Body of pancreas (tissue), 4 donors: ENCODE measurements at regions not wholly inside any gene's neighbourhood (a gene's known extent, or its start where the extent isn't known, plus 50 kb on each side); places are given as distances from the start of the nearest gene placed in this dataset.

ENCODE experiments used
- ATAC-seq: fragments of 150-250 bp; one replicate; pipeline ENCODE4 v1.9.1; 2016
- DNase-seq, 4 donors: peaks; one replicate each; pipeline ENCODE4 v3.0.0-alpha.2; 2019
- H3K27ac ChIP-seq, 4 donors: fragments of 200-600 bp; sonication (generic); 1 replicate in 3 of 4; 2 replicates in 1 of 4; pipeline versions ENCODE4 v1.5.1 to v1.6.1; 2016 to 2019; ENCODE audit warnings: mild to moderate bottlenecking in 1 of 4, mixed read lengths in 1 of 4, moderate library complexity in 1 of 4
- H3K27me3 ChIP-seq, 2 donors: fragments of 200-600 bp; sonication (generic); one replicate each; pipeline ENCODE4 v1.6.0; 2016; ENCODE audit warnings: mild to moderate bottlenecking in 1 of 2
- H3K36me3 ChIP-seq, 2 donors: fragments of 200-600 bp; sonication (generic); replicated peaks in 1 of 2; 2 replicates each; pipeline ENCODE4 v1.5.1; 2016; ENCODE audit warnings: low read depth in 2 of 2; ENCODE audit not compliant: insufficient read depth in 1 of 2
- H3K4me1 ChIP-seq: fragments of 200-600 bp; sonication (generic); one replicate; pipeline ENCODE4 v1.6.0; 2016
- H3K4me3 ChIP-seq, 2 donors: fragments of 200-600 bp; sonication (generic); 1 replicate in 1 of 2; 2 replicates in 1 of 2; pipeline ENCODE4 v1.5.1; 2016 to 2019
- H3K9me3 ChIP-seq, 3 donors: fragments of 200-600 bp; sonication (generic); 1 replicate in 2 of 3; 2 replicates in 1 of 3; pipeline ENCODE4 v1.5.1; 2016
- POLR2A ChIP-seq, 3 donors: fragments of 450-650 bp; IDR thresholded peaks; one replicate each; pipeline ENCODE4 v1.6.1; 2016; ENCODE audit warnings: antibody characterized with exemption in 3 of 3, mild to moderate bottlenecking in 2 of 3
- WGBS, 2 donors: methylation state at CpG; one replicate each; pipeline ENCODE4 v1.1.5; 2017; 5-methylcytosine and 5-hydroxymethylcytosine counted together
- intact Hi-C: fragments of 100-400 bp; cut with DNase I; formaldehyde crosslinking; loops from one replicate; pipeline ENCODE4 v1.15.1; 2023
- TF ChIP-seq, protein P1 (sequence below), 7 experiments: fragments of 450-650 bp in 4 of 7; fragments of 200-600 bp in 3 of 7; sonication (generic) in 3 of 7; IDR thresholded peaks; one replicate each; pipeline ENCODE4 v1.5.1; 2016 to 2019; ENCODE audit warnings: antibody characterized with exemption in 7 of 7

- peak overlapping the region in 2 of 4 donors; percentile 1 to 53 for H3K27ac ChIP-seq
- TF ChIP-seq, protein P1, sequence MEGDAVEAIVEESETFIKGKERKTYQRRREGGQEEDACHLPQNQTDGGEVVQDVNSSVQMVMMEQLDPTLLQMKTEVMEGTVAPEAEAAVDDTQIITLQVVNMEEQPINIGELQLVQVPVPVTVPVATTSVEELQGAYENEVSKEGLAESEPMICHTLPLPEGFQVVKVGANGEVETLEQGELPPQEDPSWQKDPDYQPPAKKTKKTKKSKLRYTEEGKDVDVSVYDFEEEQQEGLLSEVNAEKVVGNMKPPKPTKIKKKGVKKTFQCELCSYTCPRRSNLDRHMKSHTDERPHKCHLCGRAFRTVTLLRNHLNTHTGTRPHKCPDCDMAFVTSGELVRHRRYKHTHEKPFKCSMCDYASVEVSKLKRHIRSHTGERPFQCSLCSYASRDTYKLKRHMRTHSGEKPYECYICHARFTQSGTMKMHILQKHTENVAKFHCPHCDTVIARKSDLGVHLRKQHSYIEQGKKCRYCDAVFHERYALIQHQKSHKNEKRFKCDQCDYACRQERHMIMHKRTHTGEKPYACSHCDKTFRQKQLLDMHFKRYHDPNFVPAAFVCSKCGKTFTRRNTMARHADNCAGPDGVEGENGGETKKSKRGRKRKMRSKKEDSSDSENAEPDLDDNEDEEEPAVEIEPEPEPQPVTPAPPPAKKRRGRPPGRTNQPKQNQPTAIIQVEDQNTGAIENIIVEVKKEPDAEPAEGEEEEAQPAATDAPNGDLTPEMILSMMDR (IDR thresholded peaks at IDR 0.05) = no peak
- no peak for TF ChIP-seq POLR2A (IDR thresholded peaks at IDR 0.05)
- H3K27me3 ChIP-seq = no peaks in the 10 kb centered on the region
- peaks cover 29% of the 10 kb centered on the region for H3K4me1 ChIP-seq
- no peak overlapping the region for H3K4me3 ChIP-seq
- H3K9me3 ChIP-seq = no peaks in the 10 kb centered on the region
- ATAC-seq (peak; percentile 41), DNase-seq (peak in 2 of 4 donors; percentile 11 to 14)
- intact Hi-C loops = no loop called here
- no peaks in the 10 kb centered on the region for H3K36me3 ChIP-seq
- WGBS, 2 donors = 29 to 37% methylated on average over 8 of the region's 8 CpGs
Measured at GRCh38 chr9:20023961-20024571, 235.2 kb upstream of the SLC24A2 start.

DNA sequence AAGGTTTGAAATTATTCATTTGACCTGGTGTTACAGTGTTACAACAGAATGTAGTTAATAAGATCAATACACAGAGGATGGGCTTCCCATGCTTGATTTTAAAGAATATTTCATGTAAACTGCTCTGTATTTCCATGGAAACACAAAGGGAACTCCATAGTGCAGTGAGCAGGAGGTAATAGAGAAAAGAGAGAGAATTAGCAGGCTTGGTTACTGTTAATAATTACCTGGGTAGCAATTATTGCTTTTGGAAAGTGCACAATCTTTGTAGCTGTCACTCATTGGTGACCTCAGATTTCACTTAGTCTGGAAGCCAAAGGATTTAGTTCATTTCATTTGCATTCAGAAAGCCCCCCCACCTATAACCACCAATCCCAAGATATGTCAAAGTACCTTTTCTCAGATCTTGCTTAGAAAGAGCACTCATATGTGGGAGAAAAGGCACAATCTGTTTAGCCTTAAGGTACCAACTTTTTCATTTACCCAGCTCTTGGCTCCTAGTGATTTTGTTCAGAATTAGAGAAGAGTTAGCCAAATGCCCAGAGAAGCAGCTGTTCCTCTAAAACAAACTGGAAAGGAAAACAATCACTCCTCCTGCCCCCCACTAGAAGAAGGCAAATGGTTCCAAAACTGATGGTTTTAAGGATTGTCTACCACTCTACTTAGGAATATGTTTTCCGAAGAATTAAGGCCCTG, 234.5 kb upstream of the SLC24A2 start:
- TF ChIP-seq POLR2A (IDR thresholded peaks at IDR 0.05) = no peak
- TF ChIP-seq, protein P1 (IDR thresholded peaks at IDR 0.05) = no peak
- no peaks in the 10 kb centered on the region for H3K36me3 ChIP-seq
- intact Hi-C loops = no loop called here
- peak; percentile 85 for ATAC-seq
- no peak overlapping the region for H3K4me3 ChIP-seq
- no peaks in the 10 kb centered on the region for H3K9me3 ChIP-seq
- DNase-seq = no peak
- H3K27ac ChIP-seq = peak overlapping the region in 3 of 4 donors; percentile 1 to 53 (median 17)
- 95% methylated on average over 1 of the region's 1 CpG for WGBS, 2 donors
- H3K4me1 ChIP-seq = peaks cover 29% of the 10 kb centered on the region
- H3K27me3 ChIP-seq = no peaks in the 10 kb centered on the region

- WGBS, 2 donors = 64 to 94% methylated on average over 2 of the region's 2 CpGs
- TF ChIP-seq, protein P1 (IDR thresholded peaks at IDR 0.05) = no peak
- TF ChIP-seq POLR2A (IDR thresholded peaks at IDR 0.05) = no peak
- Histone ChIP-seq H3K9me3 (no peaks in the 10 kb centered on the region), H3K4me3 (no peak overlapping the region), H3K36me3 (no peaks in the 10 kb centered on the region), H3K4me1 (peaks cover 29% of the 10 kb centered on the region), H3K27ac (no peak overlapping the region), H3K27me3 (no peaks in the 10 kb centered on the region)
- intact Hi-C loops = no loop called here
- ATAC-seq = no peak
- no peak for DNase-seq
Measured at GRCh38 chr9:20022410-20022809, 233.6 kb upstream of the SLC24A2 start.

DNA sequence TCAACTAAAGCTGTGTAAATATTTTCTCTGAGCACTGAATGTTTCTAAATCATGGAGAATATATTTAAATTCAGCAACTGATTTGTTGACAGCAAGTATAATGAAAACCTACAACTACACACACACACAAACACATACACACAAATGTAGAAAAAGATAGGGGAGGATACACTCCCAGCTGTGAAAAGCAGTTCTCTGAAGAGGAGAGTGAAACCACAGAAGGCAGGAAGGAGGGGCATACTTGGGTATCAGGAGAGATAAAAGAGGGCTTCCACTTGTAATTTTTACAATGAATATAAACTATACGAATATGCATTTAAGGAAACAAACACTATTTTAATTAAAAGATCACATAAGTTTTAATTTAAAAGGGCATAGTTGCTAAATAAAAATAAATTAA, 227.8 kb upstream of the SLC24A2 start:
- no peak for TF ChIP-seq POLR2A (IDR thresholded peaks at IDR 0.05)
- TF ChIP-seq, protein P1 (IDR thresholded peaks at IDR 0.05) = no peak
- WGBS, 2 donors = 73 to 82% methylated on average over 1 of the region's 1 CpG
- DNase-seq (no peak), ATAC-seq (no peak)
- no peak overlapping the region for H3K27ac ChIP-seq
- intact Hi-C loops = no loop called here
- H3K36me3 ChIP-seq = no peaks in the 10 kb centered on the region
- H3K27me3 ChIP-seq = no peaks in the 10 kb centered on the region
- H3K4me3 ChIP-seq = no peak overlapping the region
- no peaks in the 10 kb centered on the region for H3K4me1 ChIP-seq
- no peaks in the 10 kb centered on the region for H3K9me3 ChIP-seq
